Uterus (tissue), 3 donors: ENCODE measurements at regions not wholly inside any gene's neighbourhood (a gene's known extent, or its start where the extent isn't known, plus 50 kb on each side); places are given as distances from the start of the nearest gene placed in this dataset.

Source experiments
- DNase-seq, 2 donors: peaks; one replicate each; pipeline ENCODE4 v3.0.0-alpha.2; 2019 to 2020
- H3K27ac ChIP-seq, 2 donors: fragments of 200-600 bp; sonication (generic); 1 replicate in 1 of 2; 2 replicates in 1 of 2; pipeline ENCODE4 v1.5.1; 2016 to 2018
- H3K27me3 ChIP-seq, 2 donors: fragments of 200-600 bp; sonication (generic); one replicate each; pipeline ENCODE4 v1.5.1; 2018 to 2019; ENCODE audit warnings: control low read depth in 1 of 2
- H3K36me3 ChIP-seq, 2 donors: fragments of 200-600 bp; sonication (generic); one replicate each; pipeline ENCODE4 v1.5.1; 2019; ENCODE audit warnings: control low read depth in 1 of 2
- H3K4me1 ChIP-seq, 2 donors: fragments of 200-600 bp; sonication (generic); one replicate each; pipeline ENCODE4 v1.5.1; 2018 to 2019; ENCODE audit warnings: control low read depth in 1 of 2
- H3K4me3 ChIP-seq, 2 donors: fragments of 200-600 bp; sonication (generic); 1 replicate in 1 of 2; 2 replicates in 1 of 2; pipeline ENCODE4 v1.5.1; 2018 to 2019; ENCODE audit warnings: mild to moderate bottlenecking in 1 of 2
- H3K9me3 ChIP-seq, 2 donors: fragments of 200-600 bp; sonication (generic); one replicate each; pipeline ENCODE4 v1.5.1; 2019; ENCODE audit warnings: control low read depth in 1 of 2
- CTCF ChIP-seq, 4 experiments: fragments of 200-600 bp in 2 of 4; fragments of 450-650 bp in 2 of 4; sonication (generic) in 2 of 4; IDR thresholded peaks; one replicate each; pipeline ENCODE4 v1.5.1; 2016 to 2019; ENCODE audit warnings: antibody characterized with exemption in 4 of 4, mild to moderate bottlenecking in 2 of 4, moderate library complexity in 1 of 4
- POLR2A ChIP-seq, 2 donors: fragments of 450-650 bp; IDR thresholded peaks; one replicate each; pipeline ENCODE4 v1.6.1; 2016; ENCODE audit warnings: antibody characterized with exemption in 2 of 2, mild to moderate bottlenecking in 1 of 2, moderate library complexity in 1 of 2
- intact Hi-C: fragments of 100-400 bp; cut with DNase I; formaldehyde crosslinking; loops from one replicate; pipeline ENCODE4 v1.15.1; 2023; ENCODE audit warnings: low total_unique reads
- donor health status: DM: yes; HTN: yes; CAD: no.

- no peak for TF ChIP-seq POLR2A (IDR thresholded peaks at IDR 0.05)
- TF ChIP-seq CTCF (IDR thresholded peaks at IDR 0.05): no peak
- intact Hi-C loops: no loop called here
These were observed 404.2 kb upstream of the IL12A start for GRCh38 chr3:159584421-159584820.

GRCh38 chr3:159586571-159587202, 401.9 kb upstream of the IL12A start:
- no peaks in the 10 kb centered on the region for H3K27me3 ChIP-seq
- DNase-seq: no peak
- TF ChIP-seq POLR2A (IDR thresholded peaks at IDR 0.05): no peak
- peak in 1 of 4 experiments; percentile 5 for TF ChIP-seq CTCF (IDR thresholded peaks at IDR 0.05)
- no peaks in the 10 kb centered on the region for H3K9me3 ChIP-seq
- intact Hi-C loops: no loop called here
- no peaks in the 10 kb centered on the region for H3K36me3 ChIP-seq
- no peak overlapping the region for H3K4me3 ChIP-seq
- no peaks in the 10 kb centered on the region for H3K4me1 ChIP-seq
- no peak overlapping the region for H3K27ac ChIP-seq

More at GRCh38 chr3:159584421-159584820, 404.2 kb upstream of the IL12A start:
- Histone ChIP-seq H3K9me3 (no peaks in the 10 kb centered on the region), H3K36me3 (no peaks in the 10 kb centered on the region), H3K4me1 (no peaks in the 10 kb centered on the region), H3K27me3 (no peaks in the 10 kb centered on the region), H3K27ac (no peak overlapping the region), H3K4me3 (no peak overlapping the region)
- DNase-seq: no peak

GRCh38 chr3:159593927-159594605, 394.6 kb upstream of the IL12A start:
- intact Hi-C loops: no loop called here
- no peak for DNase-seq
- TF ChIP-seq CTCF (IDR thresholded peaks at IDR 0.05) (no peak), POLR2A (IDR thresholded peaks at IDR 0.05) (no peak)
- Histone ChIP-seq H3K9me3 (no peaks in the 10 kb centered on the region), H3K27ac (no peak overlapping the region), H3K36me3 (no peaks in the 10 kb centered on the region), H3K27me3 (no peaks in the 10 kb centered on the region), H3K4me3 (no peak overlapping the region), H3K4me1 (no peaks in the 10 kb centered on the region)

- no peak for DNase-seq
- Histone ChIP-seq H3K27me3 (no peaks in the 10 kb centered on the region), H3K9me3 (peaks cover 0 to 5% of the 10 kb centered on the region in 2 donors), H3K27ac (no peak overlapping the region), H3K4me1 (no peaks in the 10 kb centered on the region), H3K4me3 (no peak overlapping the region), H3K36me3 (no peaks in the 10 kb centered on the region)
- TF ChIP-seq POLR2A (IDR thresholded peaks at IDR 0.05) (no peak), CTCF (IDR thresholded peaks at IDR 0.05) (no peak)
- intact Hi-C loops: no loop called here
These were observed 388.3 kb upstream of the IL12A start for GRCh38 chr3:159600291-159600690.

- no peaks in the 10 kb centered on the region for H3K36me3 ChIP-seq
- TF ChIP-seq CTCF (IDR thresholded peaks at IDR 0.05): no peak
- no peak for TF ChIP-seq POLR2A (IDR thresholded peaks at IDR 0.05)
- no peak overlapping the region for H3K4me3 ChIP-seq
- peak in 1 of 2 donors; percentile 16 for DNase-seq
- intact Hi-C loops: no loop called here
- no peak overlapping the region for H3K27ac ChIP-seq
- no peaks in the 10 kb centered on the region for H3K27me3 ChIP-seq
- no peaks in the 10 kb centered on the region for H3K4me1 ChIP-seq
- H3K9me3 ChIP-seq: peaks cover 0 to 5% of the 10 kb centered on the region in 2 donors
These were observed 384.5 kb upstream of the IL12A start for GRCh38 chr3:159604151-159604581.
